Amniotic epithelial cell (primary cell): ENCODE measurements at regions not wholly inside any gene's neighbourhood (a gene's known extent, or its start where the extent isn't known, plus 50 kb on each side); places are given as distances from the start of the nearest gene placed in this dataset.
A peak's percentile ranks its signal among the peaks of the same experiment; 100 is the strongest.
"Not testable (repeated sequence)": the region's sequence is repeated elsewhere in the genome, so short reads cannot be mapped to it uniquely, and the experiment has no call there.

Experiments used
- DNase-seq: peaks from one replicate; pipeline ENCODE4 v3.0.0-alpha.2; 2010; ENCODE audit warnings: low read depth

DNA sequence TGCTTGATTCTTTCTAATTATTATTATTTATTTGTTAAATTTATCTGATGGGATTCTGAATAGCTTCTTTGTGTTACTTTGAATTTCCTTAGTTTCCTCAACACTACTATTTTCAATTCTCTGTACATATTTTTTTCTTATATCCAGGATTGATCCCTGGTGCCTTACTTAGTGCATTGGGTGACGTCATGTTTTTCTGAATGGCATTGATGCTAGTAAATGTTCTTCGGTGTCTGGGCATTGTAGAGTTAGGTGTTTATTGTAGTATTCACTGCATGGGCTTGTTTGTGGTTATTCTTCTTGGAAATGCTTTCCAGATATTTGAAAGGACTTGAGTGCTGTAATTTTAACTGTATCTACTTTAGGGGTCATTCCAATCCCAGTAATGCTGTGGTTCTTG lies 938.1 kb downstream of the FAM133A start:
- no peak for DNase-seq

GRCh38 chrX:94633237-94633636 lies 959.2 kb downstream of the FAM133A start:
- DNase-seq = no peak

GRCh38 chrX:94635003-94635402 lies 961.0 kb downstream of the FAM133A start:
- DNase-seq = no peak

GRCh38 chrX:94645726-94646125 lies 971.7 kb downstream of the FAM133A start:
- no peak for DNase-seq

- no peak for DNase-seq
These were observed 981.2 kb downstream of the FAM133A start for GRCh38 chrX:94655180-94655579.

GRCh38 chrX:94662689-94663088 lies 988.7 kb downstream of the FAM133A start:
- DNase-seq = no peak

- no peak for DNase-seq
These were observed 1002.3 kb downstream of the FAM133A start for GRCh38 chrX:94676285-94676684.

DNA sequence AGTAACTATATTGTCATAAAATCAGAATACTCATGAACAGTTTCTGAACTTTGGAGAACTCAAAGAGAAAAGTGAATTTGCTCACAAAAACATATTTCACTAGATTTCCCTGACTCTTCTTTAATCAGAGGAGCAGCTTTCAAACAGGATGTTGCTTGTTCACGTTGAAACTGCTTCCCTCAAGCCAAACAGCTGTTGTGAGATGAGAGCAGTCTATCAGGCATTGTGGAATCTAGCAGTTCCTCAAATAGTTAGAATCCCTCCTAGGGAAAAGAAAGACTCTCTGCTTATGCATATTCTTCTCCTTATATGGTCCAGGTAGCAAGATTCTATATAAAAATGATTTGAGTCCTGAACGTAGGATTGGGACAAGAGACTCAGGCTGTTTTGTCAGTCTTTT lies 1012.1 kb downstream of the FAM133A start:
- no peak for DNase-seq

- DNase-seq = no peak
These were observed 1021.9 kb downstream of the FAM133A start for GRCh38 chrX:94695910-94696309.

GRCh38 chrX:94704348-94705256 lies 1030.6 kb downstream of the FAM133A start:
- not testable (repeated sequence) for DNase-seq

GRCh38 chrX:94721386-94721785 lies 1047.4 kb downstream of the FAM133A start:
- no peak for DNase-seq

GRCh38 chrX:94722578-94722977 lies 1048.6 kb downstream of the FAM133A start:
- no peak for DNase-seq

GRCh38 chrX:94742772-94743171 lies 1068.8 kb downstream of the FAM133A start:
- DNase-seq = no peak

GRCh38 chrX:94743478-94743877 lies 1069.5 kb downstream of the FAM133A start:
- no peak for DNase-seq

- DNase-seq = no peak
These were observed 1070.8 kb downstream of the FAM133A start for GRCh38 chrX:94744786-94745185.

- DNase-seq = no peak
These were observed 1077.6 kb downstream of the FAM133A start for GRCh38 chrX:94751611-94752010.

DNA sequence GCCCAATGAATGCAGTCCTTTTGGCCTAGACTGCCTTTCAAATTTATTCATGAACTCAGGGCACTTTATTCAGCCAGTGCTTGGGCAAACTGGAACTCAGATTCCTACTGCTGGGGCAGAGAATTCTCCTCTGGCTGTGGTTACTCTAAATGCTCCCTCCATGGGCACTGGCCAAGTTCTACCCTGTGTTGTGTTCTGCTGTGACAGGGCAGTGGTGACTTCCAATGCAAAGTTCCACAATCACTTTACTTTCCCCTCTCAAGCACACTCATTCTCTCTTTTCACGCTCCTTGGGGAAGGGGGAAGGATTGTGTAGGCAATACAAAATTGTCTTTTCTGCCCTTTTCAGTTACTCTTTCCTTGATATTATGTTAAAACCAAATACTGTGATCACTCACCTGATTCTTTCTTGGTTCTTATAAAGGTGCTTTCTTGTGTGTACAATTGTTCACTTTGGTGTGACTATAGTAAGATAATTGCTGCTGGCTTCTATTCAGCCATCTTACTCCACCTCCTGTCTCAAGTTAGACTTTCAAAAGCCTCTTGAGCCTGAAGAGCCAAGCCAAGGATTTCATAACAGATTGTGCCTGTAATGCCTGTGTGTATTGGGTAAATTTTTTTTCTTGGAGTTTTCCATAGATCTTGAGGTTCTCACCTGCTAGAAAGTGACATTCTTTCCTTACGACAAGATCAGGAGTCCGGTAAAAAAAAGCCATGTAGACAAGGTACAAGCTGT lies 1078.6 kb downstream of the FAM133A start:
- no peak for DNase-seq

DNA sequence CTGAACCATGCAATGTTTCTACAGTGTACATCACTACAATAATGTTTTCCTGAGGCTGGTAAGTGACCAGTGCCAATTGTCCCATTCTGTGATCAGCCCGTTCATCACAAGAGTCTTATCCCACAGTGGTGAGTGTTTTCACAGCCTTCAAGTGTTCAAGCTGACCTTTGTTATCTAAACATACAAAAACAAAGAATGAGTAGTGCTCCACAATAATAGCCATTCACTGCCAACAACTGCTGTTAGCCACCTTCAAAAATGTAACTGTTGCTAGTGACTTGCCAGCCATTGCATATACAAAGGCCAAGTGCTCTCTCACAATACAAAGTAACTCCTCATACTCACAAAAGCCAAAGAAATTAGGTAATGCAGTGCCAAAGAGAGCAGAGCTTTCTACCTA lies 1084.1 kb downstream of the FAM133A start:
- no peak for DNase-seq

GRCh38 chrX:94775640-94776039 lies 1101.6 kb downstream of the FAM133A start:
- no peak for DNase-seq

- DNase-seq = no peak
These were observed 1139.5 kb downstream of the FAM133A start for GRCh38 chrX:94813541-94813940.

DNA sequence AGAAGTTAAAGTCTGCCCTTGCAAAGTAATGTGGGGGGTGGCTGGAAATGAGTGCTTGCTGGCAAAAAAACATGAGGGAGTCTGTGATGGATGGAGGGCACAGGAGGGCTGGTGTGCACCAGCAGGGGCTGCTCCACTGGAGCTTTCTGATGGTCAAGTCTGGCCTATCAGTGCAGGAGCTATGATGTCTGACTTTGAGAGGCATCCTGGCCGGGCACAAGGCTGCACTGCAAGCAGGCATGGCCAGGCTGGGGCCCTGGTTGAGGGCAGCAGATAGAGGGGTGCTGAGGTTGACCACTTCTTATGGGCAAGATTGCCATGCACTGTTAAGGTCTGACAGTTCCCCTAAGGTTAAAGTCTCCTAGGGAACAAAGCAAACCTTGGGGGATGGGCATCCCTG lies 1140.2 kb downstream of the FAM133A start:
- no peak for DNase-seq

DNA sequence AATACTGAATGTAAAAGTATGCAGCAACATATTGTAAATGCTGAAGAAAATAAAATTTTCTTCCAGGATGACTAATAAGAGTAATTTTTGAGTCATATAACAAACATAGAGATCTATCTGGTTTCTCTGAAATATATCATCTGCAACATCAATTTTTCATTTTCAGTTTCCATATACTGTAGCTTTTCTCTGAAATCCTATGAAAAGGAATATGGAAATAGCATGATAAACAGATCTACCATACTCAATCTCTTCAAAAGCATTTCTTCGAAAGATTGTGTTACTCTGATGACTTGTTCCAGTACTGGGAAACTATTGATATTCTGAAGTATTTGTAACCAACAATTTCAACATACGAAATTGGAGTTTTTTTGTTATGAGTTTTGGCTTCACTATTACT lies 1156.7 kb downstream of the FAM133A start:
- DNase-seq = no peak

- peak; percentile 1 for DNase-seq
These were observed 1157.4 kb downstream of the FAM133A start for GRCh38 chrX:94831364-94831763.
